Right lobe of liver (tissue), 4 donors: ENCODE measurements at regions not wholly inside any gene's neighbourhood (a gene's known extent, or its start where the extent isn't known, plus 50 kb on each side); places are given as distances from the start of the nearest gene placed in this dataset.

Source experiments
- CTCF ChIP-seq, 4 donors: fragments of 200-600 bp in 3 of 4; fragments of 450-650 bp in 1 of 4; IDR thresholded peaks; one replicate each; pipeline versions ENCODE4 v1.5.1 to v1.8.0; 2016 to 2022; ENCODE audit warnings: antibody characterized with exemption in 4 of 4, mild to moderate bottlenecking in 2 of 4
- POLR2A ChIP-seq: fragments of 450-650 bp; IDR thresholded peaks from one replicate; pipeline ENCODE4 v1.6.1; 2017; ENCODE audit warnings: antibody characterized with exemption, mild to moderate bottlenecking
- donor health status: DM: no; HTN: no; CAD: no.
- donor health status: DM: no; HTN: no; CAD: no.
- donor health status: DM: no; HTN: yes; CAD: no.

GRCh38 chr2:7111626-7112025, 194.4 kb downstream of the RNF144A start:
- TF ChIP-seq CTCF (IDR thresholded peaks at IDR 0.05) (peak in 1 of 4 donors; percentile 15), POLR2A (no peak)
